Ovary (tissue), 7 donors: ENCODE measurements at regions not wholly inside any gene's neighbourhood (a gene's known extent, or its start where the extent isn't known, plus 50 kb on each side); places are given as distances from the start of the nearest gene placed in this dataset.

Source experiments
- DNase-seq, 5 donors: peaks; one replicate each; pipeline ENCODE4 v3.0.0-alpha.2; 2019 to 2020
- H3K27ac ChIP-seq, 2 donors: fragments of 200-600 bp; one replicate each; pipeline versions ENCODE4 v1.5.1 to v1.8.0; 2019 to 2022
- H3K27me3 ChIP-seq: fragments of 200-600 bp; one replicate; pipeline ENCODE4 v1.8.0; 2022
- H3K36me3 ChIP-seq: fragments of 200-600 bp; sonication (generic); one replicate; pipeline ENCODE4 v1.5.1; 2019
- H3K4me1 ChIP-seq: one replicate; pipeline ENCODE4 v1.8.1; 2013; ENCODE audit warnings: mild to moderate bottlenecking, moderate library complexity; ENCODE audit not compliant: insufficient read depth
- H3K4me3 ChIP-seq: fragments of 200-600 bp; sonication (generic); one replicate; pipeline ENCODE4 v1.5.1; 2017
- H3K9me3 ChIP-seq, 2 donors: fragments of 200-600 bp in 1 of 2; sonication (generic) in 1 of 2; one replicate each; pipeline versions ENCODE4 v1.5.1 to v1.8.1; 2013 to 2019; ENCODE audit warnings: mild to moderate bottlenecking in 1 of 2, moderate library complexity in 1 of 2
- CTCF ChIP-seq, 3 donors: fragments of 450-650 bp in 2 of 3; fragments of 200-600 bp in 1 of 3; IDR thresholded peaks; one replicate each; pipeline versions ENCODE4 v1.5.1 to v1.8.0; 2016 to 2022; ENCODE audit warnings: antibody characterized with exemption in 3 of 3, mild to moderate bottlenecking in 1 of 3
- EP300 ChIP-seq: sonication (generic); formaldehyde crosslinking; IDR thresholded peaks from one replicate; pipeline ENCODE4 v1.6.1; 2017; ENCODE audit warnings: antibody characterized with exemption
- POLR2A ChIP-seq: fragments of 450-650 bp; IDR thresholded peaks from one replicate; pipeline ENCODE4 v1.6.1; 2017; ENCODE audit warnings: antibody characterized with exemption, mild to moderate bottlenecking, moderate library complexity
- WGBS, 3 donors: extraction: QIAGEN DNeasy Blood & Tissue Kit in 1 of 3; methylation state at CpG; one replicate each; pipeline versions ENCODE4 v1.1.5 to v1.1.7; 2013 to 2017; 5-methylcytosine and 5-hydroxymethylcytosine counted together
- intact Hi-C, 4 donors: fragments of 100-400 bp; cut with DNase I; formaldehyde crosslinking; loops; one replicate each; pipeline versions ENCODE4 v1.11.0 to v1.15.1; 2022 to 2023
- donor health status: DM: no; HTN: no; CAD: no; lungs with moderate emphysema.
- donor health status: DM: no; HTN: no; CAD: no.
- donor health status: Bipolar disorder and iron deficiency.
- donor health status: DM: no; HTN: no; CAD: no.
- donor health status: DM: yes; HTN: yes; CAD: no.

- no peaks in the 10 kb centered on the region for H3K9me3 ChIP-seq
- H3K36me3 ChIP-seq = no peaks in the 10 kb centered on the region
- no peaks in the 10 kb centered on the region for H3K27me3 ChIP-seq
- H3K4me1 ChIP-seq = no peaks in the 10 kb centered on the region
- WGBS, 3 donors = 82 to 84% (median 83%) methylated on average over 8 of the region's 8 CpGs
- intact Hi-C loops = no loop called here
- H3K4me3 ChIP-seq = no peak overlapping the region
- no peak overlapping the region for H3K27ac ChIP-seq
- no peak for TF ChIP-seq EP300
- no peak for TF ChIP-seq CTCF (IDR thresholded peaks at IDR 0.05)
- TF ChIP-seq POLR2A = no peak
- DNase-seq = no peak
These were observed 49.9 kb upstream of the NANOS1 start for GRCh38 chr10:118979661-118980060.
